ENCODE measurements at regions not wholly inside any gene's neighbourhood (a gene's known extent, or its start where the extent isn't known, plus 50 kb on each side); places are given as distances from the start of the nearest gene placed in this dataset.
A peak's percentile ranks its signal among the peaks of the same experiment; 100 is the strongest.
"Not testable (repeated sequence)": the region's sequence is repeated elsewhere in the genome, so short reads cannot be mapped to it uniquely, and the experiment has no call there.

GRCh38 chr6:81613606-81614005 is 138.9 kb downstream of the TENT5A start:
- peak; percentile 9 for DNase-seq (ENCODE audit: low read depth)
- no peak for TF ChIP-seq CTCF (IDR thresholded peaks at IDR 0.05; ENCODE audit: insufficient read depth, low read depth, low read length, missing control alignments)
- no peak overlapping the region for H3K4me3 ChIP-seq (ENCODE audit: low read depth, low read length)

GRCh38 chr6:81612136-81612535 is 140.3 kb downstream of the TENT5A start:
- no peak overlapping the region for H3K4me3 ChIP-seq (ENCODE audit: low read depth, low read length)
- no peak for DNase-seq (ENCODE audit: low read depth)
- TF ChIP-seq CTCF (IDR thresholded peaks at IDR 0.05; ENCODE audit: insufficient read depth, low read depth, low read length, missing control alignments) = no peak

- no peak for DNase-seq (ENCODE audit: low read depth)
- TF ChIP-seq CTCF (IDR thresholded peaks at IDR 0.05; ENCODE audit: insufficient read depth, low read depth, low read length, missing control alignments) = no peak
- no peak overlapping the region for H3K4me3 ChIP-seq (ENCODE audit: low read depth, low read length)
Observed at GRCh38 chr6:81609736-81610135, 142.7 kb downstream of the TENT5A start.

GRCh38 chr6:81608776-81609175 is 143.7 kb downstream of the TENT5A start:
- DNase-seq (ENCODE audit: low read depth) = no peak
- H3K4me3 ChIP-seq (ENCODE audit: low read depth, low read length) = no peak overlapping the region
- no peak for TF ChIP-seq CTCF (IDR thresholded peaks at IDR 0.05; ENCODE audit: insufficient read depth, low read depth, low read length, missing control alignments)

GRCh38 chr6:81606965-81607381 is 145.5 kb downstream of the TENT5A start:
- TF ChIP-seq CTCF (IDR thresholded peaks at IDR 0.05; ENCODE audit: insufficient read depth, low read depth, low read length, missing control alignments) = no peak
- no peak overlapping the region for H3K4me3 ChIP-seq (ENCODE audit: low read depth, low read length)
- no peak for DNase-seq (ENCODE audit: low read depth)

- no peak overlapping the region for H3K4me3 ChIP-seq (ENCODE audit: low read depth, low read length)
- TF ChIP-seq CTCF (IDR thresholded peaks at IDR 0.05; ENCODE audit: insufficient read depth, low read depth, low read length, missing control alignments) = no peak
- DNase-seq (ENCODE audit: low read depth) = no peak
Observed at GRCh38 chr6:81605526-81605925, 147.0 kb downstream of the TENT5A start.

- TF ChIP-seq CTCF (IDR thresholded peaks at IDR 0.05; ENCODE audit: insufficient read depth, low read depth, low read length, missing control alignments) = no peak
- DNase-seq (ENCODE audit: low read depth) = no peak
- no peak overlapping the region for H3K4me3 ChIP-seq (ENCODE audit: low read depth, low read length)
Observed at GRCh38 chr6:81601918-81602317, 150.6 kb downstream of the TENT5A start.

GRCh38 chr6:81600488-81600887 is 152.0 kb downstream of the TENT5A start:
- H3K4me3 ChIP-seq (ENCODE audit: low read depth, low read length); DNase-seq (ENCODE audit: low read depth): not testable (repeated sequence)
